Tibial artery (tissue), 4 donors: ENCODE measurements at regions not wholly inside any gene's neighbourhood (a gene's known extent, or its start where the extent isn't known, plus 50 kb on each side); places are given as distances from the start of the nearest gene placed in this dataset.
"Not testable (repeated sequence)": the region's sequence is repeated elsewhere in the genome, so short reads cannot be mapped to it uniquely, and the experiment has no call there.

Experiments used
- DNase-seq, 2 donors: peaks; one replicate each; pipeline ENCODE4 v3.0.0-alpha.2; 2019
- H3K27ac ChIP-seq, 2 donors: fragments of 200-600 bp; sonication (generic) in 1 of 2; 1 replicate in 1 of 2; 2 replicates in 1 of 2; pipeline ENCODE4 v1.5.1; 2018 to 2019; ENCODE audit warnings: mild to moderate bottlenecking in 1 of 2
- H3K27me3 ChIP-seq, 2 donors: fragments of 200-600 bp; sonication (generic) in 1 of 2; one replicate each; pipeline versions ENCODE4 v1.5.1 to v1.6.0; 2016 to 2019
- H3K36me3 ChIP-seq, 3 donors: fragments of 200-600 bp; sonication (generic) in 2 of 3; one replicate each; pipeline ENCODE4 v1.5.1; 2016 to 2019; ENCODE audit warnings: mild to moderate bottlenecking in 2 of 3
- H3K4me1 ChIP-seq, 4 donors: fragments of 200-600 bp; sonication (generic) in 2 of 4; 1 replicate in 3 of 4; 2 replicates in 1 of 4; pipeline ENCODE4 v1.5.1; 2016 to 2019
- H3K4me3 ChIP-seq, 2 donors: fragments of 200-600 bp; sonication (generic) in 1 of 2; 1 replicate in 1 of 2; 2 replicates in 1 of 2; pipeline ENCODE4 v1.5.1; 2018 to 2019; ENCODE audit warnings: mild to moderate bottlenecking in 2 of 2
- H3K9me3 ChIP-seq, 3 donors: fragments of 200-600 bp; sonication (generic) in 1 of 3; one replicate each; pipeline ENCODE4 v1.5.1; 2016 to 2019
- intact Hi-C: fragments of 100-400 bp; cut with DNase I; formaldehyde crosslinking; loops from one replicate; pipeline ENCODE4 v1.15.0; 2023; ENCODE audit warnings: low total_unique reads
- TF ChIP-seq, protein P1 (sequence below), 2 experiments: fragments of 200-600 bp in 1 of 2; fragments of 450-650 bp in 1 of 2; IDR thresholded peaks; one replicate each; pipeline ENCODE4 v1.5.1; 2017 to 2019; ENCODE audit warnings: antibody characterized with exemption in 2 of 2, mild to moderate bottlenecking in 1 of 2, moderate library complexity in 1 of 2

DNA sequence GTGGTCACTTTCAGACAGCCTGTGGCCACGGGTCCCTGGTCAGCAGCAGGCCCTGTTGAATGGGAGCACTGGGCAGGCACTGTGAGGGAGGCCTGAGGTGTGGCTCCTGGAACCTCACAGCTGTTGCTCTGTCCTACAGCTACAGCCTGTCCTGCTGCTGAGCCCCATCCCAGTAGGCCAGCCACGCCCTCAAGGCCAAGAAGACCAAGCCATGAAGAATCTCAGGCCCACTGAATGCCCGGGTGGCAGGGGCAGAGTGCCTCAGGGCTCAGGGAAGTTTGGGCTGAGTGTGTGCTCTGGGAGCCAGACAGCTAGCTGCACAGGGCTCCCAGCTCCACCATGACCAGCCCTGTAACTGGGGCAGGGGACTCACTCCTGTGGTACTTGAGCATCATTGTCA, 363.5 kb upstream of the NUPR2 start:
- no peak overlapping the region for H3K4me3 ChIP-seq
- intact Hi-C loops: no loop called here
- DNase-seq: no peak
- no peaks in the 10 kb centered on the region for H3K4me1 ChIP-seq
- peaks cover 3 to 89% (median 56%) of the 10 kb centered on the region in 3 donors for H3K9me3 ChIP-seq
- H3K36me3 ChIP-seq: no peaks in the 10 kb centered on the region
- TF ChIP-seq, protein P1, sequence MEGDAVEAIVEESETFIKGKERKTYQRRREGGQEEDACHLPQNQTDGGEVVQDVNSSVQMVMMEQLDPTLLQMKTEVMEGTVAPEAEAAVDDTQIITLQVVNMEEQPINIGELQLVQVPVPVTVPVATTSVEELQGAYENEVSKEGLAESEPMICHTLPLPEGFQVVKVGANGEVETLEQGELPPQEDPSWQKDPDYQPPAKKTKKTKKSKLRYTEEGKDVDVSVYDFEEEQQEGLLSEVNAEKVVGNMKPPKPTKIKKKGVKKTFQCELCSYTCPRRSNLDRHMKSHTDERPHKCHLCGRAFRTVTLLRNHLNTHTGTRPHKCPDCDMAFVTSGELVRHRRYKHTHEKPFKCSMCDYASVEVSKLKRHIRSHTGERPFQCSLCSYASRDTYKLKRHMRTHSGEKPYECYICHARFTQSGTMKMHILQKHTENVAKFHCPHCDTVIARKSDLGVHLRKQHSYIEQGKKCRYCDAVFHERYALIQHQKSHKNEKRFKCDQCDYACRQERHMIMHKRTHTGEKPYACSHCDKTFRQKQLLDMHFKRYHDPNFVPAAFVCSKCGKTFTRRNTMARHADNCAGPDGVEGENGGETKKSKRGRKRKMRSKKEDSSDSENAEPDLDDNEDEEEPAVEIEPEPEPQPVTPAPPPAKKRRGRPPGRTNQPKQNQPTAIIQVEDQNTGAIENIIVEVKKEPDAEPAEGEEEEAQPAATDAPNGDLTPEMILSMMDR (IDR thresholded peaks at IDR 0.05): no peak
- no peak overlapping the region for H3K27ac ChIP-seq
- no peaks in the 10 kb centered on the region for H3K27me3 ChIP-seq

DNA sequence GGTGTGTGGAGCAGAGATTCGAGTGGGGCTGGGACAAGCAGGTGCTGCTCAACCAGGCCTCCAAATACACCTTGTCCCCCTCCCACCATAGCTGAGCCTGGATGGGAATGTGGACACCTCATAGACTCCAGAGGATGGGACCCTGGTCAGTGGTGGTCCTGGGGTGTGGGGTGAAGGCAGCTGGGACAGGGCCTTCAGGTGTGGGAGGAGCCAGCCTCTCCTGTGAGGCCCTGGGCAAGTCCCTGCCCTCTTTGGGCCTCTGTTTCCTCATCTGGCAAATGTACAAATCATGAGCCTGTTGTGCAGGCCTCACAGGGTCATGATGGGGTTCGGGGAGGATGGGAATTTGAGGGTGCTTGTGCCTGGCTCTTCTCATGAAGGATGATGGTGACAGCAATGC, 362.9 kb upstream of the NUPR2 start:
- Histone ChIP-seq H3K9me3 (peaks cover 3 to 89% (median 54%) of the 10 kb centered on the region in 3 donors), H3K36me3 (no peaks in the 10 kb centered on the region), H3K27ac (no peak overlapping the region), H3K27me3 (no peaks in the 10 kb centered on the region), H3K4me3 (no peak overlapping the region), H3K4me1 (no peaks in the 10 kb centered on the region)
- TF ChIP-seq, protein P1 (IDR thresholded peaks at IDR 0.05): no peak
- DNase-seq: no peak
- intact Hi-C loops: no loop called here

DNA sequence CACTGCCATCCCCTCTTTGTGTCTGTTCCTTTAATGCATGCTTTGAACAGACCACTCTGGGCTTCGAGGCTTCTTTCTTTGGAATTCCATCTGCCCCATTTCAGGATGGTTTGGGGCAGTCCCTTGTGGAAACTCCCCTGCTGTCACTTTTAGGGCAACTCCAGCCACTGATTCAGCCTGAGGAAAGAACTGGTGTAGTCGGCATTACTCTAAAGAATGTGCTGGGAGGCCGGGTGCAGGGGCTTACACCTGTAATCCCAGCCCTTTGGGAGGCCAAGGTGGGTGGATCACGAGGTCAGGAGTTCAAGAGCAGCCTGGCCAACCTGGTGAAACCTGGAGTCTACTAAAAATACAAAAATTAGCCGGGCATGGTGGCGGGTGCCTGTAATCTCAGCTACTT, 358.1 kb upstream of the NUPR2 start:
- Histone ChIP-seq H3K27ac (no peak overlapping the region), H3K27me3 (no peaks in the 10 kb centered on the region), H3K36me3 (peaks cover 0 to 4% (median 0%) of the 10 kb centered on the region in 3 donors), H3K4me3 (no peak overlapping the region), H3K9me3 (peaks cover 3 to 92% (median 74%) of the 10 kb centered on the region in 3 donors), H3K4me1 (no peaks in the 10 kb centered on the region)
- no peak for DNase-seq
- TF ChIP-seq, protein P1 (IDR thresholded peaks at IDR 0.05): no peak
- intact Hi-C loops: no loop called here

DNA sequence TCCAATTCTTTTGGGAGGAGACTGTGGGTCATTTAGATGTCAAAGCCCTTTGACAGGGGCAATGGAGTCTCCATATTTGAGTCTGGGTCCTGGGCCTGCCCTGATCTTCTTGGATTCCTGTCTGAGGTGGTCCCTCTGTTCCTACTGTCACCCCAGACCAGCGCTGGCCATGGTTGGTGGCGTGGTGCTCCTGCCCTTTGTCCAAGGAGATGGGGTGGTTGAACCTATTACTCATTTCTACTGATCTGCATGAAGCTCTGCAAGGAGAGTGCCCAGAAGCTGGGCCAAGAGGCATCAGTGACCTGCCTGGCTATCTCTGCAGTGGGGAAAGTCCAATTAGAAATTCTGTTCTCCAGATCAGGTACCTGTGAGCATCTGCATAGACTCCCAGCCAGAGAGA, 355.6 kb upstream of the NUPR2 start:
- H3K27ac ChIP-seq: no peak overlapping the region
- TF ChIP-seq, protein P1 (IDR thresholded peaks at IDR 0.05): no peak
- peaks cover 0 to 4% (median 0%) of the 10 kb centered on the region in 3 donors for H3K36me3 ChIP-seq
- no peaks in the 10 kb centered on the region for H3K27me3 ChIP-seq
- intact Hi-C loops: no loop called here
- peaks cover 3 to 92% (median 83%) of the 10 kb centered on the region in 3 donors for H3K9me3 ChIP-seq
- H3K4me1 ChIP-seq: no peaks in the 10 kb centered on the region
- no peak for DNase-seq
- no peak overlapping the region for H3K4me3 ChIP-seq

DNA sequence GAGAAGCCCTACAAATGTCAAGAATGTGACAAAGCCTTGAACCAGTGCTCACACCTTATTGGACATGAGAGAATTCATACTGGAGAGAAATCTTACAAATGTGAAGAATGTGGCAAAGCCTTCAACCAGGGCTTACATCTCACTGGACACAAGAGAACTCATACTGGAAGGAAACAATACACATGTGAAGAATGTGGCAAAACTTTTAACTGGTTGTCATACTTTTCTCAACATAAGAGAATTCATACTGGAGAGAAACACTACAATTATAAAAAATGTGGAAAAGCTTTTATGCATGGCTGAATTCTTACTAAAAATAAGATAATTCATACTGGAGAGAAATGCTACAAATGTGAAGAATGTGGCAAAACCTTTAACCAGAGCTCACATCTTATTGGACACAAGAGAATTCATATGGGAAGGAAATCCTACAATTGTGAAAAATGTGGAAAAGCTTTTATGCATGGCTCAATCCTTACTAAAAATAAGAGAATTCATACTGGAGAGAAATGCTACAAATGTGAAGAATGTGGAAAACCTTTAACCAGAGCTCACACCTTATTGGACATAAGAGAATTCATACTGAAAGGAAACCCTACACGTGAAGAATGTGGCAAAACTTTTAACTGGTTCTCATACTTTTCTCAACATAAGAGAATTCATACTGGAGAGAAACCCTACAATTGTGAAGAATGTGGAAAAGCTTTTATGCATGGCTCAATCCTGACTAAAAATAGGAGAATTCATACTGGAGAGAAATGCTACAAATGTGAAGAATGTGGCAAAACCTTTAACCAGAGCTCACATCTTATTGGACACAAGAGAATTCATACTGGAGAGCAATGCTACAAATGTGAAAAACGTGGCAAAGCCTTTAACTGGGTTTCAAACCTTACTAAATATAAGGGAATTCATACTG, 350.6 kb upstream of the NUPR2 start:
- H3K4me1 ChIP-seq, H3K27me3 ChIP-seq, H3K27ac ChIP-seq, DNase-seq, H3K36me3 ChIP-seq, intact Hi-C loops, H3K4me3 ChIP-seq: not testable (repeated sequence)
- peaks cover 17 to 95% (median 81%) of the 10 kb centered on the region in 3 donors for H3K9me3 ChIP-seq

DNA sequence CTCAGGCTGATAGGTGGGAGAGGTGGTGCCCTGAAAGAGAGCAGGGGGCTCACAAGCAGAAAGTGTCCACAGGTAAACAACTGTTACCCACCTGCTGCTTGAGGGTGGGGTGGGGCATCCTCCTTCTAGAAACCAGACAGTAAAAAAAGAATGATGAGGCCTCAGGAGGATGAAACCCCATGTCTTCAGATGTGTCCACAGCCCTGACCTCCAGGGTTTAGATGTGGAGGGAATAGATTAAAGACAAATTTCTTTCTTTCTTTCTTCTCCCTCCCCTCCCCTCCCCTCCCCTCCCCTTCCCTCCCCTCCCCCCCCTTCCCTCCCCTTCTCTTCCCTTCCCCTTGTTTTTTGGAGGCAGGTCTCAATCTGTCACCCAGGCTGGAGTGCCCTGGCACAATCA, 333.5 kb upstream of the NUPR2 start:
- intact Hi-C loops: no loop called here

More for the DNA sequence above, 333.5 kb upstream of the NUPR2 start:
- Histone ChIP-seq H3K27ac (no peak overlapping the region), H3K9me3 (peaks cover 0 to 50% (median 45%) of the 10 kb centered on the region in 3 donors), H3K27me3 (no peaks in the 10 kb centered on the region), H3K4me3 (no peak overlapping the region), H3K36me3 (no peaks in the 10 kb centered on the region), H3K4me1 (no peaks in the 10 kb centered on the region)
- DNase-seq: no peak
- TF ChIP-seq, protein P1 (IDR thresholded peaks at IDR 0.05): no peak
